K562 (cell line): ENCODE measurements at regions not wholly inside any gene's neighbourhood (a gene's known extent, or its start where the extent isn't known, plus 50 kb on each side); places are given as distances from the start of the nearest gene placed in this dataset.

Source experiments
- ATAC-seq: fragments of 200-7000 bp; cut with Tn5 transposase; 3 replicates; pipeline ENCODE4 v1.9.1; 2020; ENCODE audit warnings: moderate library complexity
- BruUV-seq: library from RNA; stranded (reverse); fragments of 400-500 nt; replicated peaks from 2 replicates; lab custom pipeline; 2021; lab: Mats Ljungman, UMichigan
- CTCF ChIA-PET: fragments of 300-600 bp; formaldehyde crosslinking; extraction: SDS; loops from one replicate; lab custom pipeline; 2021; ENCODE audit warnings: low intra/inter-chr PET ratio; lab: Yijun Ruan, JAX
- POLR2A ChIA-PET: fragments of 300-600, 350-650 bp; sonication (Branson Sonifier 250); formaldehyde crosslinking; extraction: SDS; loops from one replicate; lab custom pipeline; 2021; ENCODE audit warnings: antibody characterized with exemption, inconsistent platforms; lab: Yijun Ruan, JAX
- DNase-seq, 4 experiments: peaks; one replicate each; pipeline versions ENCODE4 v3.0.0 to v3.0.0-alpha.2; 2011 to 2018; ENCODE audit warnings: low spot score in 3 of 4, mixed read lengths in 3 of 4; ENCODE audit errors: extremely low read depth in 1 of 4
- FAIRE-seq: peaks from 2 replicates; lab custom pipeline; 2011; peaks lifted over from hg19 to GRCh38; lab: Jason Lieb, UNC
- H2AFZ ChIP-seq: 2 replicates; pipeline ENCODE4 v1.6.0; 2011; ENCODE audit warnings: low read depth, low read length, control low read depth, inconsistent platforms
- H3K27ac ChIP-seq: fragments of 200-600 bp; 3 replicates; pipeline ENCODE4 v1.8.0; 2011; ENCODE audit warnings: low read depth, mild to moderate bottlenecking, control low read depth, inconsistent platforms, low read length, moderate library complexity, mixed read lengths; ENCODE audit errors: extremely low read depth
- H3K27me3 ChIP-seq, 2 experiments: fragments of 300-600 bp in 1 of 2; 2 replicates in 1 of 2; 3 replicates in 1 of 2; pipeline versions ENCODE4 v1.6.0 to v1.8.0; 2011; ENCODE audit warnings: inconsistent platforms in 2 of 2, low read length in 2 of 2, mild to moderate bottlenecking in 1 of 2, mixed read lengths in 1 of 2, moderate library complexity in 1 of 2; ENCODE audit not compliant: control insufficient read depth in 2 of 2, insufficient read depth in 2 of 2
- H3K36me3 ChIP-seq: fragments of 300-600 bp; 3 replicates; pipeline ENCODE4 v1.8.0; 2011; ENCODE audit warnings: mild to moderate bottlenecking, low read length, inconsistent platforms; ENCODE audit not compliant: control insufficient read depth, insufficient read depth
- H3K4me1 ChIP-seq, 2 experiments: fragments of 200-600 bp in 1 of 2; replicated peaks in 1 of 2; 2 replicates in 1 of 2; 3 replicates in 1 of 2; pipeline versions ENCODE4 v1.5.1 to v1.8.0; 2011; ENCODE audit warnings: inconsistent platforms in 2 of 2, low read length in 2 of 2, mild to moderate bottlenecking in 1 of 2, mixed read lengths in 1 of 2, moderate library complexity in 1 of 2; ENCODE audit not compliant: control insufficient read depth in 2 of 2, insufficient read depth in 2 of 2
- H3K4me2 ChIP-seq: 2 replicates; pipeline ENCODE4 v1.6.1; 2011; ENCODE audit warnings: low read length, control low read depth, inconsistent platforms, mixed read lengths; ENCODE audit not compliant: insufficient read depth
- H3K4me3 ChIP-seq: fragments of 200-600 bp; sonication (generic), shearing (Covaris generic); 2 replicates; pipeline ENCODE4 v1.5.1; 2016; ENCODE audit warnings: control low read depth, inconsistent platforms
- H3K79me2 ChIP-seq: fragments of 200-600 bp; 3 replicates; pipeline ENCODE4 v1.8.0; 2011; ENCODE audit warnings: low read length, inconsistent platforms; ENCODE audit not compliant: control insufficient read depth, insufficient read depth
- H3K9ac ChIP-seq, 2 experiments: 2 replicates each; pipeline versions ENCODE4 v1.6.0 to v1.6.1; 2011; ENCODE audit warnings: low read depth in 2 of 2, low read length in 2 of 2, control low read depth in 1 of 2, inconsistent platforms in 1 of 2, mild to moderate bottlenecking in 1 of 2, mixed read lengths in 1 of 2; ENCODE audit not compliant: insufficient read depth in 1 of 2
- H3K9me1 ChIP-seq: one replicate; pipeline ENCODE4 v1.6.0; 2011; ENCODE audit warnings: inconsistent platforms, mild to moderate bottlenecking, low read length, moderate library complexity; ENCODE audit not compliant: control insufficient read depth, insufficient read depth
- H3K9me3 ChIP-seq: replicated peaks from 2 replicates; pipeline ENCODE4 v1.5.1; 2011; ENCODE audit warnings: low read depth, low read length, inconsistent platforms; ENCODE audit not compliant: control insufficient read depth, insufficient read depth
- H4K20me1 ChIP-seq: replicated peaks from 2 replicates; pipeline ENCODE4 v1.6.1; 2011; ENCODE audit warnings: low read length, inconsistent platforms, mixed read lengths; ENCODE audit not compliant: control insufficient read depth, insufficient read depth
- IFI16 ChIP-seq: fragments of 250-450 bp; sonication (Bioruptor Pico); IDR thresholded peaks from 2 replicates; pipeline ENCODE4 v2.1.2; 2022; ENCODE audit warnings: mild to moderate bottlenecking, inconsistent platforms
- RAD21 ChIP-seq, 2 experiments: fragments of 250-450 bp in 1 of 2; fragments of 450-650 bp in 1 of 2; sonication (Bioruptor Pico) in 1 of 2; formaldehyde crosslinking in 1 of 2; IDR thresholded peaks in 1 of 2; conservative IDR thresholded peaks in 1 of 2; 2 replicates each; pipeline versions ENCODE4 v1.4.0 to v1.8.0; 2020 to 2022; ENCODE audit warnings: mild to moderate bottlenecking in 2 of 2, moderate library complexity in 1 of 2
- ZNF75A ChIP-seq: fragments of 450-650 bp; formaldehyde crosslinking; IDR thresholded peaks from 2 replicates; pipeline ENCODE4 v1.4.0; 2020; ENCODE audit warnings: mild to moderate bottlenecking
- WGBS: fragments of 100-300 bp; shearing (Covaris generic); methylation state at CpG from one replicate; pipeline ENCODE4 v1.1.6; 2016; ENCODE audit warnings: low coverage, mixed read lengths; ENCODE audit not compliant: insufficient coverage; ENCODE audit errors: missing lambda C conversion rate; 5-methylcytosine and 5-hydroxymethylcytosine counted together
- in situ Hi-C: fragments of 300-500 bp; cut with MboI; formaldehyde crosslinking; loops from 4 replicates; pipeline ENCODE4 v1.15.0; 2018; ENCODE audit warnings: inconsistent platforms, mixed read lengths
- intact Hi-C: fragments of 100-400 bp; cut with micrococcal nuclease; formaldehyde crosslinking; loops from 2 replicates; pipeline ENCODE4 v1.14.2; 2022
- TF ChIP-seq, protein P1 (sequence below): fragments of 450-650 bp; IDR thresholded peaks from 2 replicates; pipeline ENCODE4 v1.6.1; 2016; ENCODE audit warnings: borderline replicate concordance
- TF ChIP-seq, protein P2 (sequence below): fragments of 450-650 bp; IDR thresholded peaks from 2 replicates; pipeline ENCODE4 v1.6.1; 2017; ENCODE audit warnings: antibody characterized with exemption, mild to moderate bottlenecking
- TF ChIP-seq, protein P3 (sequence below): fragments of 200-400 bp; formaldehyde crosslinking; IDR thresholded peaks from 2 replicates; pipeline ENCODE4 v1.6.1; 2017; ENCODE audit warnings: mild to moderate bottlenecking, low read depth, low read length, moderate library complexity

DNA sequence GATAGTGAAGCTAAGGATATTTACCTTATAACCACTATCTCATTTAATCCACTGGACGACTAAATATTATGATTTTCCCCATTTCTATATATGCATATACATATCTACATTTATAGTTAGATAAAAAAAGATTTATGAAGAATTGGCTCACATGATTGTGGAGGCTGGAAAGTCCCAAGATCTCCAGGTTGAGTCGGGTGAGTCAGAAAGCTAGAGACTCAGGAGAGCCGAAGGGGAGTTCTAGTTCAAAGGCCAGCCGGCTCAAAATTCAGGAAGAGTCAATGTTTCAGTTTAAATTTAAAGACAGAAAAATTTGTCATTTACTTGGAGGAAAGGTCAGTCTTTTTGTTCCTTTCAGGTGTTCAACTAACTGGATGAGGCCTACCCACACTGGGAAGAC, 158.2 kb upstream of the CPEB2 start:
- BruUV-seq = no TSS peak
- DNase-seq = no peak

More for the DNA sequence above, 158.2 kb upstream of the CPEB2 start:
- H3K27ac ChIP-seq = no peak overlapping the region
- no peak overlapping the region for H3K4me2 ChIP-seq
- H3K9ac ChIP-seq = no peak overlapping the region
- FAIRE-seq (no peak), ATAC-seq (no peak)
- in situ Hi-C loops (no loop called here), intact Hi-C loops (no loop called here)
- H3K36me3 ChIP-seq = no peaks in the 10 kb centered on the region
- no peaks in the 10 kb centered on the region for H4K20me1 ChIP-seq
- H3K9me1 ChIP-seq = no peaks in the 10 kb centered on the region
- 7% methylated on average over 4 of the region's 4 CpGs for WGBS
- no peak for TF ChIP-seq RAD21 (CRISPR knock-in tag; conservative IDR thresholded peaks at IDR 0.05 in 1 of 2, IDR thresholded peaks at IDR 0.05 in 1 of 2)
- no peak for TF ChIP-seq IFI16 (CRISPR knock-in tag)
- no peak for TF ChIP-seq ZNF75A (CRISPR knock-in tag)
- TF ChIP-seq, protein P1, sequence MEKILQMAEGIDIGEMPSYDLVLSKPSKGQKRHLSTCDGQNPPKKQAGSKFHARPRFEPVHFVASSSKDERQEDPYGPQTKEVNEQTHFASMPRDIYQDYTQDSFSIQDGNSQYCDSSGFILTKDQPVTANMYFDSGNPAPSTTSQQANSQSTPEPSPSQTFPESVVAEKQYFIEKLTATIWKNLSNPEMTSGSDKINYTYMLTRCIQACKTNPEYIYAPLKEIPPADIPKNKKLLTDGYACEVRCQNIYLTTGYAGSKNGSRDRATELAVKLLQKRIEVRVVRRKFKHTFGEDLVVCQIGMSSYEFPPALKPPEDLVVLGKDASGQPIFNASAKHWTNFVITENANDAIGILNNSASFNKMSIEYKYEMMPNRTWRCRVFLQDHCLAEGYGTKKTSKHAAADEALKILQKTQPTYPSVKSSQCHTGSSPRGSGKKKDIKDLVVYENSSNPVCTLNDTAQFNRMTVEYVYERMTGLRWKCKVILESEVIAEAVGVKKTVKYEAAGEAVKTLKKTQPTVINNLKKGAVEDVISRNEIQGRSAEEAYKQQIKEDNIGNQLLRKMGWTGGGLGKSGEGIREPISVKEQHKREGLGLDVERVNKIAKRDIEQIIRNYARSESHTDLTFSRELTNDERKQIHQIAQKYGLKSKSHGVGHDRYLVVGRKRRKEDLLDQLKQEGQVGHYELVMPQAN = no peak
- TF ChIP-seq, protein P2, sequence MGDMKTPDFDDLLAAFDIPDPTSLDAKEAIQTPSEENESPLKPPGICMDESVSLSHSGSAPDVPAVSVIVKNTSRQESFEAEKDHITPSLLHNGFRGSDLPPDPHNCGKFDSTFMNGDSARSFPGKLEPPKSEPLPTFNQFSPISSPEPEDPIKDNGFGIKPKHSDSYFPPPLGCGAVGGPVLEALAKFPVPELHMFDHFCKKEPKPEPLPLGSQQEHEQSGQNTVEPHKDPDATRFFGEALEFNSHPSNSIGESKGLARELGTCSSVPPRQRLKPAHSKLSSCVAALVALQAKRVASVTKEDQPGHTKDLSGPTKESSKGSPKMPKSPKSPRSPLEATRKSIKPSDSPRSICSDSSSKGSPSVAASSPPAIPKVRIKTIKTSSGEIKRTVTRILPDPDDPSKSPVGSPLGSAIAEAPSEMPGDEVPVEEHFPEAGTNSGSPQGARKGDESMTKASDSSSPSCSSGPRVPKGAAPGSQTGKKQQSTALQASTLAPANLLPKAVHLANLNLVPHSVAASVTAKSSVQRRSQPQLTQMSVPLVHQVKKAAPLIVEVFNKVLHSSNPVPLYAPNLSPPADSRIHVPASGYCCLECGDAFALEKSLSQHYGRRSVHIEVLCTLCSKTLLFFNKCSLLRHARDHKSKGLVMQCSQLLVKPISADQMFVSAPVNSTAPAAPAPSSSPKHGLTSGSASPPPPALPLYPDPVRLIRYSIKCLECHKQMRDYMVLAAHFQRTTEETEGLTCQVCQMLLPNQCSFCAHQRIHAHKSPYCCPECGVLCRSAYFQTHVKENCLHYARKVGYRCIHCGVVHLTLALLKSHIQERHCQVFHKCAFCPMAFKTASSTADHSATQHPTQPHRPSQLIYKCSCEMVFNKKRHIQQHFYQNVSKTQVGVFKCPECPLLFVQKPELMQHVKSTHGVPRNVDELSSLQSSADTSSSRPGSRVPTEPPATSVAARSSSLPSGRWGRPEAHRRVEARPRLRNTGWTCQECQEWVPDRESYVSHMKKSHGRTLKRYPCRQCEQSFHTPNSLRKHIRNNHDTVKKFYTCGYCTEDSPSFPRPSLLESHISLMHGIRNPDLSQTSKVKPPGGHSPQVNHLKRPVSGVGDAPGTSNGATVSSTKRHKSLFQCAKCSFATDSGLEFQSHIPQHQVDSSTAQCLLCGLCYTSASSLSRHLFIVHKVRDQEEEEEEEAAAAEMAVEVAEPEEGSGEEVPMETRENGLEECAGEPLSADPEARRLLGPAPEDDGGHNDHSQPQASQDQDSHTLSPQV = no peak
- TF ChIP-seq, protein P3, sequence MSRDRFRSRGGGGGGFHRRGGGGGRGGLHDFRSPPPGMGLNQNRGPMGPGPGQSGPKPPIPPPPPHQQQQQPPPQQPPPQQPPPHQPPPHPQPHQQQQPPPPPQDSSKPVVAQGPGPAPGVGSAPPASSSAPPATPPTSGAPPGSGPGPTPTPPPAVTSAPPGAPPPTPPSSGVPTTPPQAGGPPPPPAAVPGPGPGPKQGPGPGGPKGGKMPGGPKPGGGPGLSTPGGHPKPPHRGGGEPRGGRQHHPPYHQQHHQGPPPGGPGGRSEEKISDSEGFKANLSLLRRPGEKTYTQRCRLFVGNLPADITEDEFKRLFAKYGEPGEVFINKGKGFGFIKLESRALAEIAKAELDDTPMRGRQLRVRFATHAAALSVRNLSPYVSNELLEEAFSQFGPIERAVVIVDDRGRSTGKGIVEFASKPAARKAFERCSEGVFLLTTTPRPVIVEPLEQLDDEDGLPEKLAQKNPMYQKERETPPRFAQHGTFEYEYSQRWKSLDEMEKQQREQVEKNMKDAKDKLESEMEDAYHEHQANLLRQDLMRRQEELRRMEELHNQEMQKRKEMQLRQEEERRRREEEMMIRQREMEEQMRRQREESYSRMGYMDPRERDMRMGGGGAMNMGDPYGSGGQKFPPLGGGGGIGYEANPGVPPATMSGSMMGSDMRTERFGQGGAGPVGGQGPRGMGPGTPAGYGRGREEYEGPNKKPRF = no peak
- no peaks in the 10 kb centered on the region for H3K9me3 ChIP-seq
- no peaks in the 10 kb centered on the region for H3K27me3 ChIP-seq
- H3K4me1 ChIP-seq = no peaks in the 10 kb centered on the region; a peak in 1 of 5 replicates
- CTCF ChIA-PET = no interaction called here
- H3K79me2 ChIP-seq = no peaks in the 10 kb centered on the region
- H2AFZ ChIP-seq = no peak overlapping the region
- POLR2A ChIA-PET = no interaction called here
- no peak overlapping the region for H3K4me3 ChIP-seq
